Body of pancreas (tissue), 4 donors: ENCODE measurements at regions not wholly inside any gene's neighbourhood (a gene's known extent, or its start where the extent isn't known, plus 50 kb on each side); places are given as distances from the start of the nearest gene placed in this dataset.

Experiments
- CTCF ChIP-seq, 7 experiments: fragments of 450-650 bp in 4 of 7; fragments of 200-600 bp in 3 of 7; sonication (generic) in 3 of 7; IDR thresholded peaks; one replicate each; pipeline ENCODE4 v1.5.1; 2016 to 2019; ENCODE audit warnings: antibody characterized with exemption in 7 of 7
- POLR2A ChIP-seq, 3 donors: fragments of 450-650 bp; IDR thresholded peaks; one replicate each; pipeline ENCODE4 v1.6.1; 2016; ENCODE audit warnings: antibody characterized with exemption in 3 of 3, mild to moderate bottlenecking in 2 of 3

GRCh38 chr5:8865266-8865665 is 680.6 kb downstream of the SEMA5A start:
- no peak for TF ChIP-seq CTCF (IDR thresholded peaks at IDR 0.05)
- TF ChIP-seq POLR2A (IDR thresholded peaks at IDR 0.05), result no peak
